Left ventricle myocardium inferior (tissue), 1 donor: ENCODE measurements at regions not wholly inside any gene's neighbourhood (a gene's known extent, or its start where the extent isn't known, plus 50 kb on each side); places are given as distances from the start of the nearest gene placed in this dataset.

Experiments
- DNase-seq: peaks from one replicate; pipeline ENCODE4 v3.0.0-alpha.2; 2020
- H3K27ac ChIP-seq: fragments of 200-600 bp; replicated peaks from 2 replicates; pipeline ENCODE4 v1.8.0; 2021
- H3K27me3 ChIP-seq: fragments of 200-600 bp; 2 replicates; pipeline ENCODE4 v1.8.0; 2021; ENCODE audit warnings: low read depth
- H3K36me3 ChIP-seq: fragments of 200-600 bp; 2 replicates; pipeline ENCODE4 v1.8.0; 2021
- H3K4me1 ChIP-seq: fragments of 200-600 bp; 2 replicates; pipeline ENCODE4 v1.8.0; 2021
- H3K4me3 ChIP-seq: fragments of 200-600 bp; 2 replicates; pipeline ENCODE4 v1.8.0; 2021; ENCODE audit warnings: mild to moderate bottlenecking, moderate library complexity
- H3K9me3 ChIP-seq: fragments of 200-600 bp; replicated peaks from 2 replicates; pipeline ENCODE4 v1.8.0; 2021
- intact Hi-C: fragments of 100-400 bp; cut with micrococcal nuclease; formaldehyde crosslinking; loops from one replicate; pipeline ENCODE4 v1.11.0; 2022
- TF ChIP-seq, protein P1 (sequence below): fragments of 200-600 bp; IDR thresholded peaks from 2 replicates; pipeline ENCODE4 v1.8.0; 2021; ENCODE audit warnings: antibody characterized with exemption, mild to moderate bottlenecking, borderline replicate concordance
- donor health status: DM: no; HTN: yes; CAD: no; lungs with severe emphysema.

DNA sequence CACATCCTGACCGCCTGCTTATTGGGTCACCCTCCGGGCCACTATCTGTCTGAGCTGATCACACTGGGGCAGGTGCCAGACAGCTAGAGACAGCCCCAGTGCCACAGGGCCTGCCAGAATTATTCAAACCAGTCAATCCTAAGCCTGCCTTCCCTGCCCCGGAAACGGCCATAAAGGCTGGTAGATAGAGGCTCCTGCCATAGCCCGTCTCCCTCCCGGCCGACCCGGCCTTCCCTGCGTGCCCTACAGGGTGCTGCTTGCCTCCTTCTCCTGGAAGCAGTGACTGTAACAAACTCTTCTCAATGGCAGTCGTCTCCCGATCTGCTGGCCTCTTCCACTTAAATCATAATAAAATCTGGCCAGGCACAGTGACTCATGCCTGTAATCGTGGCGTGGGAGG lies 158.6 kb upstream of the SOX1 start:
- no peak overlapping the region for H3K27ac ChIP-seq
- TF ChIP-seq, protein P1, sequence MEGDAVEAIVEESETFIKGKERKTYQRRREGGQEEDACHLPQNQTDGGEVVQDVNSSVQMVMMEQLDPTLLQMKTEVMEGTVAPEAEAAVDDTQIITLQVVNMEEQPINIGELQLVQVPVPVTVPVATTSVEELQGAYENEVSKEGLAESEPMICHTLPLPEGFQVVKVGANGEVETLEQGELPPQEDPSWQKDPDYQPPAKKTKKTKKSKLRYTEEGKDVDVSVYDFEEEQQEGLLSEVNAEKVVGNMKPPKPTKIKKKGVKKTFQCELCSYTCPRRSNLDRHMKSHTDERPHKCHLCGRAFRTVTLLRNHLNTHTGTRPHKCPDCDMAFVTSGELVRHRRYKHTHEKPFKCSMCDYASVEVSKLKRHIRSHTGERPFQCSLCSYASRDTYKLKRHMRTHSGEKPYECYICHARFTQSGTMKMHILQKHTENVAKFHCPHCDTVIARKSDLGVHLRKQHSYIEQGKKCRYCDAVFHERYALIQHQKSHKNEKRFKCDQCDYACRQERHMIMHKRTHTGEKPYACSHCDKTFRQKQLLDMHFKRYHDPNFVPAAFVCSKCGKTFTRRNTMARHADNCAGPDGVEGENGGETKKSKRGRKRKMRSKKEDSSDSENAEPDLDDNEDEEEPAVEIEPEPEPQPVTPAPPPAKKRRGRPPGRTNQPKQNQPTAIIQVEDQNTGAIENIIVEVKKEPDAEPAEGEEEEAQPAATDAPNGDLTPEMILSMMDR, result no peak
- H3K36me3 ChIP-seq, result no peaks in the 10 kb centered on the region
- H3K9me3 ChIP-seq, result no peaks in the 10 kb centered on the region
- intact Hi-C loops, result no loop called here
- DNase-seq, result no peak
- H3K4me3 ChIP-seq, result no peak overlapping the region
- peaks cover 70% of the 10 kb centered on the region for H3K27me3 ChIP-seq
- no peaks in the 10 kb centered on the region for H3K4me1 ChIP-seq

DNA sequence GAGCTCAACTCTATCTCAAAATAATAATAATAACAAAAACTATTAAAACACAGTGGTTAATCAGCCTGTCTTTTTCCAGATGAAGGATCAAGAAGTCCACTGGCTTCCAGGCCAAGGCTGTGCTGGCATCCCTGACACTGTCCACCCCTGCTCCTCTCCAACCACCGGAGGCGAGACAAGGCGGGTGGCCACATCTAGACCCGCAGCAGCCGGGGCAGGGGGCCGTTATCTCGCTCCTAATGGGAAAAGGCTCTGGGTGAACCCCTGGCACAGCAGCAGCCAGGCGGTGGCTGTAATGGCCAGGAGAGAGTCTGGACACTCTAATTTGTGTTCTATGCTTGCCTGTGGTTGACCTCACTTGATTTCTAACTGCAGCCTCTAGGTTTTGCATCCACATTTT lies 158.0 kb upstream of the SOX1 start:
- no peaks in the 10 kb centered on the region for H3K36me3 ChIP-seq
- H3K9me3 ChIP-seq, result no peaks in the 10 kb centered on the region
- TF ChIP-seq, protein P1, result no peak
- no peaks in the 10 kb centered on the region for H3K4me1 ChIP-seq
- no peak for DNase-seq
- H3K27me3 ChIP-seq, result peaks cover 70% of the 10 kb centered on the region
- intact Hi-C loops, result no loop called here
- H3K4me3 ChIP-seq, result no peak overlapping the region
- H3K27ac ChIP-seq, result no peak overlapping the region

DNA sequence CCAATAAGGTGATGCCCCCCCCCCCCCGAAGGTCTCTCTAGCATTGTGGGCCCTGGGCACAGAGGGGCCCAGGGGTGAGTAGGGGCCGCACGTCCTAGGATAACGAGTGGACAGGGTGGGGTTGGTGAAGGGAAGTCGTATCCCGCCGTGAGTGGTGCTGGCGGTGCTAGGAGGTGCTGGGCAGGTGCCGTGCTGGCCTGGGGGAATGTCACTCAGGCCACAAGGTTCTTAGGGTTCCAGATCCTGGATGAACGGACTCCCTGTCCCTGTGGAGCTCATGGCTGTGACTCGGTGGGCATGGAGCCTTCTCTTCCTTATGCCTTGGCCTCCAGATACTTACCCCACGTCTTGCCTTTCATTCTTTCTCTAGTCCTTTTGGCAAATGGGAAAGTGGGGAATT lies 157.4 kb upstream of the SOX1 start:
- no peaks in the 10 kb centered on the region for H3K36me3 ChIP-seq
- H3K27ac ChIP-seq, result no peak overlapping the region
- H3K4me3 ChIP-seq, result no peak overlapping the region
- peaks cover 70% of the 10 kb centered on the region for H3K27me3 ChIP-seq
- intact Hi-C loops, result no loop called here
- H3K4me1 ChIP-seq, result no peaks in the 10 kb centered on the region
- no peak for DNase-seq
- no peaks in the 10 kb centered on the region for H3K9me3 ChIP-seq
- TF ChIP-seq, protein P1, result no peak

DNA sequence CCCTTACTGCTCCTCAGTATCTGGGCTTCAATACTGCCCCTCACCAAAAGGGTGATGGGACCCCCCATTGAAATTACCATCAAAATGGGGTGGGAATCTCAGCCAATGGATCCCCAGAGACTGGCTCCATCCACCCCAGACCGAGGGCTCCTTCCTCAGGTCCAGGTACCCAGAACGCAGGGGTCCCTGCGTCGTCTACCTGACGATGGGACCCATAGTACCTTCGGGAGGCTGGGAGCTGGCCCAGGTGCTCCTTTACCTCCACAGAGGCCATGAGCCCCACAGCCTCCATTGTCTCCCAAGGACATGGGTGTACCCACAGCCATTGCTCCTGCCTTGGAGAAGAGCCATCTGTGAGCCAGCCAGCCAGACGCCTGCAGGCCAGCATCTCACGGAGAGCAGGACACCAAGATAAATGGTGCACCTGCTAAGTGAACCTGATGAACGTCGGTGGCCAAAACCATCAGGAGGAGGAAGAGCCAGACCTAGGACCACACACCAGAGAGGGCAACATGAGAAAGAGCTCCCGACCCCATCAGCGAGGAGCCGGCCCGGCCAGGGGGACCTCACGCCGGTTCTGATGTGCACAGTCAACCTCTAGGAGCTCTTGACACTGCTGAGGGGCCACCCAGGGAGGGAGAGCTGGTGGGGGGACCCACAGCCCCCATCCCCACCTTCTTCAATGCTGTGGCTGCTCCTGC lies 156.8 kb upstream of the SOX1 start:
- Histone ChIP-seq H3K36me3 (no peaks in the 10 kb centered on the region), H3K4me3 (no peak overlapping the region), H3K4me1 (no peaks in the 10 kb centered on the region), H3K9me3 (no peaks in the 10 kb centered on the region), H3K27ac (no peak overlapping the region), H3K27me3 (peaks cover 71% of the 10 kb centered on the region)
- TF ChIP-seq, protein P1, result no peak
- intact Hi-C loops, result no loop called here
- no peak for DNase-seq

DNA sequence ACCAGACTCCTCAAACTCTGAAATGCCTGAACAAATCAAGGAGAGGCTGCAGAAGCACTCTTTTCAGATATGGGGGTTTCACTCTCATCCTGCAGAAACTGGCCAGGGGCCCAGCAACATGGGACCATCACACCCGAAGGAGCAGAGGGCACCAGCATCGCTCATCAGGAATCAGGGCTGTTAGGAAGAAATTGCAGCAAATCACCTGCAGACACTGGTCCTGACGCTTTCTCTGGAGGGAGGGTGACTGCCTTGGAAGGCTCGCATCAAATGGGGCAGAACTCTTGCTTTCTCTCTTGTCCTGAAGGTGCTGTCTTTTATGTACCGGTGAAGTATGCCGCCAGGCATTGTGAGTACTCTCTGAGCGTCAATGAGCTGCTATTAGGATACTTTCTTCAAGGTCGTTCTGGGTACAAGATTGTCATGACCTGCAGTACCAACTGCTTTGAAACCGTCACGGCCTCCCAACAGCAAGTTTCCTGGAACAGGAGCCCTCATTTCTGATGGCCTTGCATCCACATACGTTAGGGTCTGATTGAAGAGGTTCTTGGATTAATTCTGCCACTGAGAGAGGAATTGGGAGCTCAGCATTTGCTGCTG lies 155.7 kb upstream of the SOX1 start:
- Histone ChIP-seq H3K27me3 (peaks cover 81% of the 10 kb centered on the region), H3K36me3 (no peaks in the 10 kb centered on the region), H3K9me3 (no peaks in the 10 kb centered on the region), H3K27ac (no peak overlapping the region), H3K4me1 (no peaks in the 10 kb centered on the region), H3K4me3 (no peak overlapping the region)
- DNase-seq, result no peak
- TF ChIP-seq, protein P1, result no peak
- intact Hi-C loops, result no loop called here
